IMR-90 (cell line): ENCODE measurements at regions not wholly inside any gene's neighbourhood (a gene's known extent, or its start where the extent isn't known, plus 50 kb on each side); places are given as distances from the start of the nearest gene placed in this dataset.

Experiments used
- ATAC-seq: fragments of 200-7000 bp; cut with Tn5 transposase; 2 replicates; pipeline ENCODE4 v1.9.1; 2020; ENCODE audit warnings: low read depth, mild to moderate bottlenecking, moderate library complexity
- BruUV-seq: library from RNA; stranded (reverse); fragments of 400-500 nt; replicated peaks from 2 replicates; lab custom pipeline; 2021; lab: Mats Ljungman, UMichigan
- CTCF ChIA-PET: fragments of 300-600 bp; formaldehyde crosslinking; extraction: SDS; loops from one replicate; lab custom pipeline; 2021; ENCODE audit warnings: antibody characterized with exemption; lab: Yijun Ruan, JAX
- POLR2A ChIA-PET: fragments of 300-600 bp; sonication (Branson Sonifier 250); formaldehyde crosslinking; loops from one replicate; lab custom pipeline; 2022; ENCODE audit warnings: antibody characterized with exemption; ENCODE audit not compliant: unreplicated experiment; lab: Charles Lee
- DNase-seq: peaks from one replicate; pipeline ENCODE4 v3.0.0; 2013
- H2AFZ ChIP-seq: replicated peaks from 2 replicates; pipeline ENCODE3; 2013; ENCODE audit warnings: low read length, mild to moderate bottlenecking; ENCODE audit not compliant: poor library complexity
- H2AK5ac ChIP-seq: 2 replicates; pipeline ENCODE4 v1.6.1; 2013; ENCODE audit warnings: low read depth, low read length, inconsistent platforms
- H2AK9ac ChIP-seq: replicated peaks from 2 replicates; pipeline ENCODE3; 2013; ENCODE audit warnings: mild to moderate bottlenecking, low read depth, low read length, moderate library complexity; ENCODE audit not compliant: poor library complexity
- H2BK120ac ChIP-seq: 2 replicates; pipeline ENCODE4 v1.6.1; 2013; ENCODE audit warnings: low read depth, low read length, inconsistent platforms
- H2BK15ac ChIP-seq: 3 replicates; pipeline ENCODE4 v1.6.1; 2013; ENCODE audit warnings: low read depth, low read length, inconsistent platforms
- H2BK20ac ChIP-seq: 2 replicates; pipeline ENCODE4 v1.6.1; 2013; ENCODE audit warnings: low read depth, mild to moderate bottlenecking, inconsistent platforms, low read length, moderate library complexity
- H2BK5ac ChIP-seq: 2 replicates; pipeline ENCODE4 v1.6.1; 2013; ENCODE audit warnings: mild to moderate bottlenecking, low read depth, low read length, inconsistent platforms; ENCODE audit not compliant: poor library complexity, severe bottlenecking
- H3K14ac ChIP-seq: replicated peaks from 2 replicates; pipeline ENCODE4 v1.6.1; 2013; ENCODE audit warnings: low read depth, low read length, inconsistent platforms
- H3K18ac ChIP-seq: 2 replicates; pipeline ENCODE4 v1.6.1; 2013; ENCODE audit warnings: low read depth, low read length, control low read depth
- H3K23ac ChIP-seq: 2 replicates; pipeline ENCODE4 v1.6.1; 2013; ENCODE audit warnings: low read depth, low read length, inconsistent platforms
- H3K27ac ChIP-seq: 2 replicates; pipeline ENCODE4 v1.5.1; 2013; ENCODE audit warnings: mild to moderate bottlenecking, control low read depth, low read length; ENCODE audit not compliant: insufficient read depth
- H3K27me3 ChIP-seq: 2 replicates; pipeline ENCODE4 v1.6.1; 2013; ENCODE audit warnings: low read length; ENCODE audit not compliant: control insufficient read depth, insufficient read depth
- H3K36me3 ChIP-seq: 2 replicates; pipeline ENCODE4 v1.6.1; 2013; ENCODE audit warnings: low read length, mixed read lengths; ENCODE audit not compliant: control insufficient read depth, insufficient read depth
- H3K4ac ChIP-seq: 2 replicates; pipeline ENCODE4 v1.6.1; 2013; ENCODE audit warnings: low read depth, low read length, inconsistent platforms
- H3K4me1 ChIP-seq: 2 replicates; pipeline ENCODE4 v1.6.1; 2013; ENCODE audit warnings: low read length, mixed read lengths; ENCODE audit not compliant: control insufficient read depth, insufficient read depth
- H3K4me2 ChIP-seq: 2 replicates; pipeline ENCODE4 v1.6.1; 2013; ENCODE audit warnings: low read depth, mild to moderate bottlenecking, control low read depth, low read length, moderate library complexity
- H3K4me3 ChIP-seq: 2 replicates; pipeline ENCODE4 v1.5.1; 2013; ENCODE audit warnings: low read depth, mild to moderate bottlenecking, control low read depth, low read length, moderate library complexity; ENCODE audit not compliant: insufficient read depth
- H3K56ac ChIP-seq: 2 replicates; pipeline ENCODE4 v1.6.1; 2013; ENCODE audit warnings: low read length, inconsistent platforms; ENCODE audit not compliant: insufficient read depth; ENCODE audit errors: extremely low read depth
- H3K79me1 ChIP-seq, 2 experiments: 2 replicates each; pipeline ENCODE4 v1.6.1; 2013; ENCODE audit warnings: low read length in 2 of 2, inconsistent platforms in 1 of 2, low read depth in 1 of 2
- H3K9ac ChIP-seq: 2 replicates; pipeline ENCODE4 v1.6.1; 2013; ENCODE audit warnings: low read depth, low read length, control low read depth
- H3K9me1 ChIP-seq: 2 replicates; pipeline ENCODE4 v1.6.1; 2013; ENCODE audit warnings: low read length, inconsistent platforms; ENCODE audit not compliant: insufficient read depth
- H3K9me3 ChIP-seq: 2 replicates; pipeline ENCODE4 v1.6.1; 2013; ENCODE audit warnings: low read length; ENCODE audit not compliant: control insufficient read depth, insufficient read depth
- H4K20me1 ChIP-seq: 2 replicates; pipeline ENCODE4 v1.6.1; 2013; ENCODE audit warnings: low read length, inconsistent platforms; ENCODE audit not compliant: insufficient read depth
- H4K5ac ChIP-seq: 2 replicates; pipeline ENCODE4 v1.6.1; 2013; ENCODE audit warnings: mild to moderate bottlenecking, low read depth, low read length, control low read depth
- H4K8ac ChIP-seq, 2 experiments: 2 replicates each; pipeline ENCODE4 v1.6.1; 2013; ENCODE audit warnings: low read depth in 2 of 2, low read length in 2 of 2, control low read depth in 1 of 2, inconsistent platforms in 1 of 2
- H4K91ac ChIP-seq: 2 replicates; pipeline ENCODE4 v1.6.1; 2013; ENCODE audit warnings: low read depth, low read length, inconsistent platforms; ENCODE audit not compliant: insufficient read depth
- BHLHE40 ChIP-seq: fragments of 150-350 bp; IDR thresholded peaks from 2 replicates; pipeline ENCODE4 v1.6.1; 2016; ENCODE audit warnings: mild to moderate bottlenecking, low read depth, low read length
- CEBPB ChIP-seq: IDR thresholded peaks from 2 replicates; pipeline ENCODE4 v1.6.1; 2012; ENCODE audit warnings: low read depth, low read length, improper control_type of control experiment
- CTCF ChIP-seq: conservative IDR thresholded peaks from 2 replicates; pipeline ENCODE4 v1.5.1; 2012; ENCODE audit warnings: mild to moderate bottlenecking, low read depth, low read length, improper control_type of control experiment
- FOS ChIP-seq: fragments of 150-350 bp; IDR thresholded peaks from 2 replicates; pipeline ENCODE4 v1.6.1; 2016; ENCODE audit warnings: low read depth, low read length
- MAFK ChIP-seq: IDR thresholded peaks from 2 replicates; pipeline ENCODE4 v1.6.1; 2012; ENCODE audit warnings: low read depth, low read length, improper control_type of control experiment
- MXI1 ChIP-seq: IDR thresholded peaks from 2 replicates; pipeline ENCODE4 v1.6.1; 2012; ENCODE audit warnings: low read depth, mild to moderate bottlenecking, low read length, moderate library complexity, borderline replicate concordance
- POLR2A ChIP-seq: IDR thresholded peaks from 2 replicates; pipeline ENCODE4 v1.6.1; 2012; ENCODE audit warnings: mild to moderate bottlenecking, low read depth, low read length
- SMC3 ChIP-seq: fragments of 150-350 bp; IDR thresholded peaks from 2 replicates; pipeline ENCODE4 v1.6.1; 2016; ENCODE audit warnings: low read depth, mild to moderate bottlenecking, antibody characterized with exemption, low read length, moderate library complexity
- WGBS, 2 experiments: methylation state at CpG; one replicate each; pipeline versions ENCODE4 v1.1.5 to v1.1.7; 2013; ENCODE audit warnings: missing lambda C conversion rate in 2 of 2; ENCODE audit not compliant: insufficient read length in 1 of 2; ENCODE audit errors: extremely low coverage in 2 of 2; 5-methylcytosine and 5-hydroxymethylcytosine counted together
- dilution Hi-C: fragments of 300-500 bp; cut with HindIII; formaldehyde crosslinking; loops from one replicate; pipeline ENCODE4 v1.14.3; 2018; ENCODE audit warnings: low sequenced_read_pairs; ENCODE audit not compliant: unreplicated experiment
- in situ Hi-C: fragments of 300-500 bp; cut with MboI; formaldehyde crosslinking; loops from 3 replicates; pipeline ENCODE4 v1.14.3; 2019; ENCODE audit warnings: low sequenced_read_pairs, inconsistent platforms, mixed read lengths
- intact Hi-C: fragments of 100-400 bp; cut with micrococcal nuclease; formaldehyde crosslinking; loops from 2 replicates; pipeline ENCODE4 v1.10.0; 2022

GRCh38 chr11:105206633-105207032 lies 67.1 kb upstream of the CARD18 start:
- CTCF ChIA-PET, result no interaction called here
- Histone ChIP-seq H4K20me1 (no peaks in the 10 kb centered on the region), H2BK120ac (no peak overlapping the region), H3K56ac (no peak overlapping the region), H3K14ac (no peak overlapping the region), H4K91ac (no peak overlapping the region), H3K4me1 (no peaks in the 10 kb centered on the region), H3K36me3 (no peaks in the 10 kb centered on the region), H3K27ac (no peak overlapping the region), H3K9me1 (no peaks in the 10 kb centered on the region), H4K5ac (no peak overlapping the region), H2BK5ac (no peak overlapping the region), H3K4me3 (no peak overlapping the region), H3K27me3 (no peaks in the 10 kb centered on the region), H2BK20ac (no peak overlapping the region), H3K18ac (no peak overlapping the region), H3K9me3 (no peaks in the 10 kb centered on the region), H3K4ac (no peak overlapping the region), H3K9ac (no peak overlapping the region), H2AFZ (no peak overlapping the region), H2AK5ac (no peak overlapping the region), H2AK9ac (no peak overlapping the region), H3K4me2 (no peak overlapping the region), H4K8ac (no peak overlapping the region), H3K79me1 (no peaks in the 10 kb centered on the region), H3K23ac (no peak overlapping the region), H2BK15ac (no peak overlapping the region)
- no peak for DNase-seq
- intact Hi-C loops (no loop called here), dilution Hi-C loops (no loop called here), in situ Hi-C loops (no loop called here)
- no CpG with 5 or more reads among the region's 4 CpGs for WGBS, 2 experiments
- ATAC-seq, result peak; percentile 17; the same call in 1 of the 2 replicates
- no TSS peak for BruUV-seq
- POLR2A ChIA-PET, result no interaction called here
- no peak for TF ChIP-seq CTCF
- TF ChIP-seq MAFK, result no peak
- TF ChIP-seq CEBPB, result no peak
- TF ChIP-seq FOS, result no peak
- TF ChIP-seq BHLHE40, result no peak
- no peak for TF ChIP-seq POLR2A
- no peak for TF ChIP-seq SMC3
- TF ChIP-seq MXI1, result no peak
